HL-60 (cell line): ENCODE measurements at regions not wholly inside any gene's neighbourhood (a gene's known extent, or its start where the extent isn't known, plus 50 kb on each side); places are given as distances from the start of the nearest gene placed in this dataset.

ENCODE experiments used
- POLR2AphosphoS5 ChIP-seq: IDR thresholded peaks from 2 replicates; pipeline ENCODE4 v1.6.1; 2012; ENCODE audit warnings: low read depth
- SPI1 ChIP-seq: IDR thresholded peaks from 2 replicates; pipeline ENCODE4 v1.6.1; 2012; ENCODE audit warnings: low read depth, mild to moderate bottlenecking, borderline replicate concordance
- TF ChIP-seq, protein P1 (sequence below): IDR thresholded peaks from one replicate; pipeline ENCODE4 v1.5.1; 2011; ENCODE audit warnings: low read length, control low read depth, inconsistent platforms; ENCODE audit not compliant: insufficient read depth
- TF ChIP-seq, protein P2 (sequence below): IDR thresholded peaks from 2 replicates; pipeline ENCODE4 v1.6.1; 2012; ENCODE audit warnings: low read depth; ENCODE audit not compliant: insufficient replicate concordance

DNA sequence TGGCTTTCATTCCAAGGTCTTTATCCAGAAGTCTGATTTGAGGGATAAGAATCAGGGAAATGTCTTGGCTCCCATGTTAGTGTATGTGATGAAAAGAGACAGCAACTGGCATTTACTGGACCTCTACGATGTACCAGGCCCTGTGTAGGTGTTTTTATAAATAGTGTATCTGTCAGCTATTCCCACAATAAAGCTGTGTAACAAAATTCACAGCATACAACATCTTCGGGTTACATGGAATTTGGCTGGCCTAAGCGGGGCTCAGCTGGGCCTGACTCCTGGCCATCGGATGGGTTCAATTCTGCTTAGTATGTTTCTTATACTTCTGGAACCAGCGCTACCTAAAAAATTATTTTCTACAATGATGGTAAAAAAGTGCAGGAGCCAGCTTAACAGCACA, 128.2 kb downstream of the SNX5 start:
- TF ChIP-seq, protein P1, sequence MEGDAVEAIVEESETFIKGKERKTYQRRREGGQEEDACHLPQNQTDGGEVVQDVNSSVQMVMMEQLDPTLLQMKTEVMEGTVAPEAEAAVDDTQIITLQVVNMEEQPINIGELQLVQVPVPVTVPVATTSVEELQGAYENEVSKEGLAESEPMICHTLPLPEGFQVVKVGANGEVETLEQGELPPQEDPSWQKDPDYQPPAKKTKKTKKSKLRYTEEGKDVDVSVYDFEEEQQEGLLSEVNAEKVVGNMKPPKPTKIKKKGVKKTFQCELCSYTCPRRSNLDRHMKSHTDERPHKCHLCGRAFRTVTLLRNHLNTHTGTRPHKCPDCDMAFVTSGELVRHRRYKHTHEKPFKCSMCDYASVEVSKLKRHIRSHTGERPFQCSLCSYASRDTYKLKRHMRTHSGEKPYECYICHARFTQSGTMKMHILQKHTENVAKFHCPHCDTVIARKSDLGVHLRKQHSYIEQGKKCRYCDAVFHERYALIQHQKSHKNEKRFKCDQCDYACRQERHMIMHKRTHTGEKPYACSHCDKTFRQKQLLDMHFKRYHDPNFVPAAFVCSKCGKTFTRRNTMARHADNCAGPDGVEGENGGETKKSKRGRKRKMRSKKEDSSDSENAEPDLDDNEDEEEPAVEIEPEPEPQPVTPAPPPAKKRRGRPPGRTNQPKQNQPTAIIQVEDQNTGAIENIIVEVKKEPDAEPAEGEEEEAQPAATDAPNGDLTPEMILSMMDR, result no peak
- no peak for TF ChIP-seq POLR2AphosphoS5
- TF ChIP-seq, protein P2, sequence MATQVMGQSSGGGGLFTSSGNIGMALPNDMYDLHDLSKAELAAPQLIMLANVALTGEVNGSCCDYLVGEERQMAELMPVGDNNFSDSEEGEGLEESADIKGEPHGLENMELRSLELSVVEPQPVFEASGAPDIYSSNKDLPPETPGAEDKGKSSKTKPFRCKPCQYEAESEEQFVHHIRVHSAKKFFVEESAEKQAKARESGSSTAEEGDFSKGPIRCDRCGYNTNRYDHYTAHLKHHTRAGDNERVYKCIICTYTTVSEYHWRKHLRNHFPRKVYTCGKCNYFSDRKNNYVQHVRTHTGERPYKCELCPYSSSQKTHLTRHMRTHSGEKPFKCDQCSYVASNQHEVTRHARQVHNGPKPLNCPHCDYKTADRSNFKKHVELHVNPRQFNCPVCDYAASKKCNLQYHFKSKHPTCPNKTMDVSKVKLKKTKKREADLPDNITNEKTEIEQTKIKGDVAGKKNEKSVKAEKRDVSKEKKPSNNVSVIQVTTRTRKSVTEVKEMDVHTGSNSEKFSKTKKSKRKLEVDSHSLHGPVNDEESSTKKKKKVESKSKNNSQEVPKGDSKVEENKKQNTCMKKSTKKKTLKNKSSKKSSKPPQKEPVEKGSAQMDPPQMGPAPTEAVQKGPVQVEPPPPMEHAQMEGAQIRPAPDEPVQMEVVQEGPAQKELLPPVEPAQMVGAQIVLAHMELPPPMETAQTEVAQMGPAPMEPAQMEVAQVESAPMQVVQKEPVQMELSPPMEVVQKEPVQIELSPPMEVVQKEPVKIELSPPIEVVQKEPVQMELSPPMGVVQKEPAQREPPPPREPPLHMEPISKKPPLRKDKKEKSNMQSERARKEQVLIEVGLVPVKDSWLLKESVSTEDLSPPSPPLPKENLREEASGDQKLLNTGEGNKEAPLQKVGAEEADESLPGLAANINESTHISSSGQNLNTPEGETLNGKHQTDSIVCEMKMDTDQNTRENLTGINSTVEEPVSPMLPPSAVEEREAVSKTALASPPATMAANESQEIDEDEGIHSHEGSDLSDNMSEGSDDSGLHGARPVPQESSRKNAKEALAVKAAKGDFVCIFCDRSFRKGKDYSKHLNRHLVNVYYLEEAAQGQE, result no peak
- no peak for TF ChIP-seq SPI1
